Rectal smooth muscle tissue (tissue), 1 donor: ENCODE measurements at regions not wholly inside any gene's neighbourhood (a gene's known extent, or its start where the extent isn't known, plus 50 kb on each side); places are given as distances from the start of the nearest gene placed in this dataset.

Experiments used
- H3K27ac ChIP-seq: one replicate; pipeline ENCODE4 v1.7.0; 2013; ENCODE audit warnings: low read depth, low read length, inconsistent platforms
- H3K27me3 ChIP-seq: one replicate; pipeline ENCODE4 v1.7.0; 2013; ENCODE audit warnings: low read length; ENCODE audit not compliant: control insufficient read depth, insufficient read depth
- H3K36me3 ChIP-seq: one replicate; pipeline ENCODE4 v1.7.0; 2013; ENCODE audit warnings: low read length; ENCODE audit not compliant: control insufficient read depth, insufficient read depth
- H3K4me1 ChIP-seq: one replicate; pipeline ENCODE4 v1.7.0; 2013; ENCODE audit warnings: low read length; ENCODE audit not compliant: control insufficient read depth, insufficient read depth
- H3K4me3 ChIP-seq: one replicate; pipeline ENCODE4 v1.7.0; 2013; ENCODE audit warnings: low read length
- H3K9ac ChIP-seq: one replicate; pipeline ENCODE4 v1.7.0; 2013; ENCODE audit warnings: low read length

DNA sequence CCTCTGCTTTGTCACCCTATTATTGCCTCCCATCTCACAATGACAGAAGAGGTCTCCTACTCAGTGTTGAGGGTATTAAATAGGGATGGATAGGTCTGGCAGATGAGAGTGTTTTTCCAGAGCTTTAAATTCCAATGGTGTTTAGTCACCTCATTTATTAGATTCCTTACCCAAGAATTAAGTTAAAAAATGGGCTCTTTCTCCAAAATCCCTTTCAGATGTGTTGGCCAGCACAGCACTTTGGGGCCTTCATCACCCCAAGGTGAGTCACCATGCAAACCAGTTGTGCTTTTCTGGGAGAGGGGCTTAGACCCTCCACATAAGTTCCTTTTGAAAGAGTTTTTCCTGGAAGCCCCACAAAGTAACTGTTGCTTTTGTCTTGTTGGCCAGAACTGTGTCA lies 78.4 kb downstream of the CYP26A1 start:
- Histone ChIP-seq H3K4me1 (no peaks in the 10 kb centered on the region), H3K36me3 (no peaks in the 10 kb centered on the region), H3K4me3 (no peak overlapping the region), H3K27me3 (no peaks in the 10 kb centered on the region), H3K9ac (no peak overlapping the region), H3K27ac (no peak overlapping the region)

DNA sequence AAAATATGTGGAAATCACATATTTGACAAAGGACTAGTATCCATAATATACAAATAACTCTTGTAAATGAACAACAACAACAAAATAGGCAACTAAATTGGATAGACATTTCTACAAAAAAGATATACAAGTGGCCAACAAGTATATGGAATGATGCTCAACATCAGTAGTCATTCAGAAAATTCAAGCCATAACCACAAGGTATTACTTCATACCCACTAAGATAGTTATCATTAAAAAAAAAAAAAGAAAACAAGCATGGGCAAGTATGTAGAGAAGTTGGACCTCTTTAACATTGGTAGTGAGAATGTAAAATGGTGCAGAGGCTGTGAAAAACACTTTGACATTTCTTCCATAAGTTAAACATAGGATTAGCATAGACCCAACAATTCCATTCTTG lies 80.8 kb downstream of the CYP26A1 start:
- Histone ChIP-seq H3K9ac (no peak overlapping the region), H3K36me3 (no peaks in the 10 kb centered on the region), H3K4me3 (no peak overlapping the region), H3K27me3 (no peaks in the 10 kb centered on the region), H3K27ac (no peak overlapping the region), H3K4me1 (no peaks in the 10 kb centered on the region)

DNA sequence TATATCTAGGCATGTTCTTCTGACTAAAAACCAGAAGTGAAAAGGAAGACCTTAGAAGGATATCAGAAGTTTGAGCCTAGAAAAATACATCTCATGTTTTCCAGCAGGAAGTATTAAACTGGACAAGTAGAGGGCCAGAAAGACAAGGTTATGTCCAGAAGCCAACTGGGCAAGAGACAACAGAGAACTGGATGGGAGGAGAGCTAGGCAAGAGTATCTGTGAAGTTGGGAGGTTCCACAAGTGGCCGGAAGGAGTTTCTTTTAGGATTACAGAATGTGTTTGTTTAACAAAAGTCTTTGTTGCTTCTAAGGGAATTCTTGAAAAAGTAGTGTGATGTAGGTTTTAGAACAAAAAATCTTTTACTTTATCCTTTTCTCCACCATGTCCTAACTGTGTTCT lies 86.4 kb downstream of the CYP26A1 start:
- no peak overlapping the region for H3K9ac ChIP-seq

DNA sequence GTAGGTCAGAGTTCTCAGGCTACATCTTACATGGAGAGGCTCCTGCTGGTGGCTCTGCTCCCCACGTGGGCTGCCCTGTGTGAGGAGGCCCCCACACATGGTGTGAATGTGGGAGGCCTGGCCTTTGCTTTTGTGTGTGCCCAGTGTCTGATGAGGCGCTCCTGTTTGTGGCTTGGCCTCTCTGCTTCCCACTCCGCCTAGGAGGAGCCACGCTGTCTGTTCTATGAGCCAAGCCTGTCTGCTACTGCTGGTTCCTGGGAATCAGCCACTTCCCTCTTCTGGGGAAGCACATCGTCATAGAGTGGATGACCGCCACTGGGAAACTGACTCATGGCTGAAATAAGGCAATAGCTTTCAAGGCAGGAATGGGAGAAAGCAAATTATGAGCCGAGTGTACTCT lies 87.1 kb downstream of the CYP26A1 start:
- Histone ChIP-seq H3K27me3 (no peaks in the 10 kb centered on the region), H3K27ac (no peak overlapping the region), H3K4me1 (no peaks in the 10 kb centered on the region), H3K36me3 (no peaks in the 10 kb centered on the region), H3K4me3 (no peak overlapping the region), H3K9ac (no peak overlapping the region)

More for the DNA sequence above, 86.4 kb downstream of the CYP26A1 start:
- Histone ChIP-seq H3K4me3 (no peak overlapping the region), H3K36me3 (no peaks in the 10 kb centered on the region), H3K27me3 (no peaks in the 10 kb centered on the region), H3K27ac (no peak overlapping the region), H3K4me1 (no peaks in the 10 kb centered on the region)

DNA sequence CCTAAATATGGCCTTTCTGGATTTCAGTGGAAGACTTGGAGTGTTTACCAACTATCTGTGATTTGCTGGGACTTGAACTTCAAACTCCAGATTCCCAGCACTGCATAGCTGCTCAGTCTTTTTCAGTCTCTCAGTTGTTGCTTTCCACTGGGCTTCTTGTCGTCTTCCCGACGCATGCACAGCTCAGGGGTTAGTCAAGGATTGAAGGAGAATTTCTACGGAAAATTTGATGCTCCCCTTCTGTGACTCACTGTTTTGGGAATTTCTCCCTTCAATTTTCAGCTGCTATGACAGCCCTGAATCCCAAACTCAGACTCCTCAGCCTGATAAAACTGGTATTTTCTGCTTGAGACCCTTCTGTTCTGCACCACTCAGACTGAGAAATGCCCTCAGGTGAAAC lies 91.7 kb downstream of the CYP26A1 start:
- no peaks in the 10 kb centered on the region for H3K36me3 ChIP-seq

DNA sequence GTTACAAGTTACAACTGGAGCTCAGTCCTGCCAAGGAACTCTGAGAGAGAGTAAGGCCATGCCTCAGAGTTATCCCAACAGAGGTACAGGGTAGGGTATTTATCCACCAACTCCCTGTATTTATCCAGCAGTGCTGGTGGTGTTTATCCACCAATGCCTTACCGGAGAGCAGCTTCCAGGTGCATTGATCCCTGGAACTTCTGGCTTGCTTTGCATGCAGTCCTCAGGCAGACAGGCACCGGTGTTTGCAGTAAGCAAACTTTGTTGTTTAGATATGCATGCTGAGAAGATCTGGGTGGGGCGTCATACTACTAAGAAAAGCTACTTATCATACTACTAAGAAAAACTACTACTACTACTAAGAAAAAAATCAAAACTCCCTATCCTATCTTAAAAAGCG lies 92.4 kb downstream of the CYP26A1 start:
- H3K27ac ChIP-seq, result no peak overlapping the region
- H3K4me3 ChIP-seq, result no peak overlapping the region
- H3K9ac ChIP-seq, result no peak overlapping the region
- H3K27me3 ChIP-seq, result no peaks in the 10 kb centered on the region
- no peaks in the 10 kb centered on the region for H3K36me3 ChIP-seq
- H3K4me1 ChIP-seq, result no peaks in the 10 kb centered on the region

More for the DNA sequence above, 91.7 kb downstream of the CYP26A1 start:
- H3K9ac ChIP-seq, result no peak overlapping the region
- H3K4me1 ChIP-seq, result no peaks in the 10 kb centered on the region
- H3K27me3 ChIP-seq, result no peaks in the 10 kb centered on the region
- H3K4me3 ChIP-seq, result no peak overlapping the region
- no peak overlapping the region for H3K27ac ChIP-seq

DNA sequence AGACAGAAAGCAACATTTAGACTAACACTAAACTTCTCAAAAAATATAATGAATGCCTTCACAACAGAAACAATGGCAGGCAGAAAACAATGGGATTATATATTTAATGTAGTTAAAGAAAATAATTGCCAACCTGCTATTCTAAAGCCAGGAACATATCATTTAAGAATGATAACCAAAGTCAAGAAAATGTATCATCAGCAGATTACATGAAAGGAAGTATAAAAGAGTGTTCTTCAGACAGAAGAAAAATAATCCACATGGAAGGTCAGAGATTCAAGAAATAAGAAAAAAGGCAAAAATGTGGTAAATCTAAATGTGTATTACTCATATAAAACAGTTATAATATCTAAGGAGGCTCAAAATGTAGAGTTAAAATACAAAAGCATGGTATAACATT lies 98.1 kb downstream of the CYP26A1 start:
- Histone ChIP-seq H3K27me3 (no peaks in the 10 kb centered on the region), H3K4me3 (no peak overlapping the region), H3K27ac (no peak overlapping the region), H3K4me1 (no peaks in the 10 kb centered on the region), H3K9ac (no peak overlapping the region), H3K36me3 (no peaks in the 10 kb centered on the region)

DNA sequence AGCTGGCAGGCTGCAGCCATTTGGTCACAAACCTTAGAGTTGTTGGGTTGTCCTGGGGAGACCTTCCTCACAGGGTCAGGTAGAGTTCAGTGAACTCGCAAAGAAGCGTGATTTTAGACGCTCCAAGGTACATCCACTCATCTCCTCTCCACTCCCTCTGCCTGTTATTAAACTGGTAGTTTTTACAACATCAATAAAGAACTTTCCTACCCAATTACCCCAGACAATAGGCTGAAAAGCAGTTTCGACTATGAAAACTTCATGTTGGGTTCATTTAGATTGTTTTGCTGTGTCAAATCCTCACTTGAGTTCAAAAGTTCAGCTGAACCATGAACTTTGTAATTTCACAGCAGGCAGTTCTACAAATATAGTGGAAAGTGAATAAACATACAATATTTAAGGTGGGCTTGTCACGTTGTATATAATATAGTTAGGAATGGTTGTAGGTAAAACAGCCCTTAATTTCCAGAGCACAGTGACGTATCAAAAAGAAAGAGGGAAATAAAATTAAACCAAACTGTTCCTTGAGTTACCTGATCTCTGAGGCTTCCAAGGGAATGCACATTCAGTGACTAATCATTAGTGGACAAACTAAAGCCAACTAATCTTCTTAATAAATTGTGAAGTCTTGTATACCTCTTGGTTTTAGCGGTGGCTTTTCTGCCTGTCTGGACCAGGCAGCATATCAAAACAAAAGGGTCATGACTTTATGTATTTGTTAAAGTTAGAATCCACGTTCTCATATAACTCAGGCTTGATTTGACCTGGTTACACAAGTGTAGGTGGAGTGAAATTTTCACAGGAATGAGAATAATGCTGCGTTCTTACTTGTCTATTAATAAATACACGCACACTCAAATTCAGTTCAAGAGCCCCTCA lies 100.5 kb downstream of the CYP26A1 start:
- H3K4me1 ChIP-seq, result no peaks in the 10 kb centered on the region
- no peak overlapping the region for H3K9ac ChIP-seq
- no peak overlapping the region for H3K4me3 ChIP-seq
- H3K36me3 ChIP-seq, result no peaks in the 10 kb centered on the region
- H3K27ac ChIP-seq, result no peak overlapping the region
- H3K27me3 ChIP-seq, result no peaks in the 10 kb centered on the region

DNA sequence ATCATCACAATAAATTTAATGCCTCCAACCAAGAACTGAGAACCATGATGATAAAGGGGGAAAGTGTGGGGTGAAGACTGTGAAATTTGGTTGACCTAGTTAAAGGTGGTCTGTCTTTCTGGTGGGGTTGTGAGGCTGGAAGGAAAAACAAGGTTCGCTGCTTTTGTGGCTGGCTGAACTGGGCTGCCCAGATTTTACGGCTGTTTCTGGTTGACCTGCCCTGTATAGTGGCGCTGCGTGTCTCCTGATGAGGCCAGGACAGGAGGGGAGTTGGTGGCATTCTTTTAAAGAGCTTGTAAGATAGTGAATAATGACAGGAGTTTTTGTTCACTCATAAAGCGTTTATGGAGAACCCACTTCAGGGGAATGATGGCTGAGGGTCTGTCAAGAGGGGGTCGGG lies 101.8 kb downstream of the CYP26A1 start:
- no peaks in the 10 kb centered on the region for H3K27me3 ChIP-seq
- no peaks in the 10 kb centered on the region for H3K36me3 ChIP-seq
- H3K4me3 ChIP-seq, result no peak overlapping the region
- no peak overlapping the region for H3K9ac ChIP-seq
- no peak overlapping the region for H3K27ac ChIP-seq
- no peaks in the 10 kb centered on the region for H3K4me1 ChIP-seq

DNA sequence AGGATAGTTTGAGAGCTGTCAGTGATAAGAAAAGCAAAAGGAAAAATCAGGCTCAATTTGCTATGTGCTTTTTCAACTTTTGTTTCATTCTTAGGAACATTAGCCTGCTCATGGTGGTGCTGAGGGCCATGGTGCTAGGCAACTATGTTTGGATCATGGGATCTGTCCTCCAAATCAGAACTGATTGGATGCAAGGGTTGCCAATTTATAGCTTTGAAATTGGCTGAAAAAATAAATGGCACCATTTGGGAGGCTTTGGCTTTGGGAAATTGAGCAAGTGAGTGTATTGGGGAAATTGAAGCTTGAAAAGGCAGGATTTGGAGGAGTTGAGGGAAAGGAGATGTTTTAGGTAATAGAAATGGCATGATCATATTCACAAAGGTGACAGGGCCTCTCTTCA lies 103.8 kb downstream of the CYP26A1 start:
- Histone ChIP-seq H3K36me3 (no peaks in the 10 kb centered on the region), H3K4me3 (no peak overlapping the region), H3K27ac (no peak overlapping the region), H3K27me3 (no peaks in the 10 kb centered on the region), H3K4me1 (no peaks in the 10 kb centered on the region), H3K9ac (no peak overlapping the region)

DNA sequence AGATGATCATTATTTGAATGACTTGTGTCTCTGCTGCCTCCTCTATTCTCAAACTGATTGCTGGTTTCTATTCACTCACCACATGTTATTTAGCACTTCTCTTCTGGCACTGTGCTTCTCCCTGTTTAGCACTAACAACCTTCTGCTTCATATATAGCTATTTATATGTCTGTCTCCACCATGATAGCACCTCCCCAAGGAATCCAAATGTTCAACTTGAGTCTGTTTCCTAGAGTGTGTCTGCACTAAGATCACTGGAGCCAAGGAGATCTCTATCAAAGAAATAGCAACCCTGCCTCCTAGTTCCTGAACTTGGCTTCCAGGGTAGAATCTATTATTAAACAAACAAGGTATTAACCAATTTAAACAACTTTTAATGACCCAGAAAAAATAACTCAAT lies 104.5 kb downstream of the CYP26A1 start:
- no peak overlapping the region for H3K27ac ChIP-seq
- no peaks in the 10 kb centered on the region for H3K36me3 ChIP-seq
- H3K9ac ChIP-seq, result no peak overlapping the region
- H3K4me1 ChIP-seq, result no peaks in the 10 kb centered on the region
- no peaks in the 10 kb centered on the region for H3K27me3 ChIP-seq
- H3K4me3 ChIP-seq, result no peak overlapping the region

DNA sequence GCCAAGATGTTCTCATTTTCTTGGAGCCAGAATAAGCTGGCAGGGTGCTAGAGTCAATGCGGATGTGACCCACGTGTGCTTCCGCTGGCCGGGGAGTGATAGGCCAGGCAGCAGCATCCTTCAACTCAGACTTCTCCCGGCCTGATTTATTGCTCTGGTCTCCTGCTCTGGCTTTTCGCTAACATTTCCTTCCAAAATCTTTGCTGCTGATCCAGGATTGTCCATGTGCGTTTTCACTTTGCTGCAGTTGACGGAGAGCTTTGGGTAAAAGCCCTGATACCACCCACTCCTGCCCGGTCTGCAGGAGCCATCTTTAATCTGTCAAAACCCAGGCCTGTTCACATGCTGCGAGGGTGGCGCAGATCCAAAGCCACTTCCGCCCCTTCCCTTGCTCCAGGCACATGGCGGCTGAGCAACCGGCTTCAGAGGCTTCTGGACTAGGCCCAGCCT lies 106.8 kb downstream of the CYP26A1 start:
- no peaks in the 10 kb centered on the region for H3K36me3 ChIP-seq
- no peak overlapping the region for H3K4me3 ChIP-seq
- H3K27ac ChIP-seq, result no peak overlapping the region
- H3K4me1 ChIP-seq, result no peaks in the 10 kb centered on the region
- H3K27me3 ChIP-seq, result no peaks in the 10 kb centered on the region
- no peak overlapping the region for H3K9ac ChIP-seq
